ENCODE measurements at regions not wholly inside any gene's neighbourhood (a gene's known extent, or its start where the extent isn't known, plus 50 kb on each side); places are given as distances from the start of the nearest gene placed in this dataset.

DNA sequence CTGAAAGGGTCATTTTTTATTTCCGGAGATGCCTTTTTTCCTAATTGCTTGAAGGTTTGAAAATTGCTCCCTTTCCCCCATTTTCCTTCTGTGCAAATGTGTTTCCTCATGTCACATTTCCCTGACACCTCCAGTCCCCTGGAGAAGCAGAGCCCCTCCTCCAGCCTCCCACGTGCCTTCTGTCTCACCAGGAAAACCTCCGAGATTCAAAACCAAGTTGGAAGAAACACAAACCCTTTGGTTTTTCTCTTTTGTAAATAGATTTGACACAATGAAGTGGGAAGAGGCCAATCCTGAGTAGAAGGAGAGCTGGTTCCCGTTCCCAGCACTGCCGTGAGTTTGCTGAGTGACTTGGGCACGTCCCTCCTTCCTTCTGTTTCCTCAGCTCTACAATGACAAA, 125.4 kb upstream of the MYCN start:
- peak overlapping the region; percentile 3 for H3K27ac Mint-ChIP-seq (ENCODE audit: unreplicated experiment)
- H3K36me3 Mint-ChIP-seq (ENCODE audit: low read depth, unreplicated experiment), result no peaks in the 10 kb centered on the region
- Histone ChIP-seq H4K20me1 (ENCODE audit: insufficient read depth, low read length) (no peaks in the 10 kb centered on the region), H3K4me1 (ENCODE audit: insufficient read depth, low read length) (no peaks in the 10 kb centered on the region), H3K79me2 (ENCODE audit: insufficient read depth, low read length) (no peaks in the 10 kb centered on the region), H2AFZ (ENCODE audit: low read depth, low read length) (no peak overlapping the region), H3K27me3 (ENCODE audit: insufficient read depth, low read length) (no peaks in the 10 kb centered on the region), H3K36me3 (ENCODE audit: insufficient read depth, low read length) (no peaks in the 10 kb centered on the region), H3K4me2 (ENCODE audit: low read length) (no peak overlapping the region), H3K9me3 (ENCODE audit: insufficient read depth, low read depth, low read length) (no peaks in the 10 kb centered on the region), H3K9ac (ENCODE audit: low read length) (no peak overlapping the region), H3K27ac (ENCODE audit: low read depth, low read length) (no peak overlapping the region), H3K4me3 (ENCODE audit: insufficient read depth, low read depth, low read length) (no peak overlapping the region)
- DNase-seq (ENCODE audit: low read depth), result no peak
- H3K27me3 Mint-ChIP-seq (ENCODE audit: low read depth, unreplicated experiment), result peaks cover 17% of the 10 kb centered on the region
- no peak for FAIRE-seq
- peaks cover 23% of the 10 kb centered on the region for H3K4me1 Mint-ChIP-seq (ENCODE audit: low read depth, unreplicated experiment)
- no peak for TF ChIP-seq EZH2 (IDR thresholded peaks at IDR 0.05; ENCODE audit: insufficient read depth, low read length)
- H3K4me3 Mint-ChIP-seq (ENCODE audit: unreplicated experiment), result no peak overlapping the region
- H3K9me3 Mint-ChIP-seq (ENCODE audit: unreplicated experiment), result peaks cover 3% of the 10 kb centered on the region

DNA sequence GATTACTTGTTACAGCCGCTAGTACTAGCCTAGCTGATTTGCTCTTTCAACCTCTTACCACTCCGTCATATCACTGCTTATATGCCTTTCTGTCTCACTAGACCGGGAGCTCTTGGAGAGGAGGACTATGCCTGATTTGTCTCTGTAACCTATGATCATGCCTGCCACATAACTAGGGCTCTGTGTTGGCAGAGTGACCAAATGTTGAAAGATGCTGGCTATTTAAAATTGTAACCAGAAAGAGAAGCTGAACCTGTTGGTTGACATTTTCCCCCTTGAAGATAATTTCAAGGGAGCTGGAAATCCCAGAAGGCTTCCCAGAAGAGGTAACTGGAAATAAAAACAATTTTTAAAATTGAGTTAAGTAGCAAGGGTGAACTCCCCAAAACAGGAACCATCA, 124.1 kb upstream of the MYCN start:
- Mint-ChIP-seq H3K36me3 (ENCODE audit: low read depth, unreplicated experiment) (no peaks in the 10 kb centered on the region), H3K9me3 (ENCODE audit: unreplicated experiment) (peaks cover 3% of the 10 kb centered on the region), H3K4me1 (ENCODE audit: low read depth, unreplicated experiment) (peaks cover 18% of the 10 kb centered on the region), H3K4me3 (ENCODE audit: unreplicated experiment) (no peak overlapping the region), H3K27ac (ENCODE audit: unreplicated experiment) (no peak overlapping the region), H3K27me3 (ENCODE audit: low read depth, unreplicated experiment) (peaks cover 17% of the 10 kb centered on the region)
- Histone ChIP-seq H3K9ac (ENCODE audit: low read length) (no peak overlapping the region), H3K4me3 (ENCODE audit: insufficient read depth, low read depth, low read length) (no peak overlapping the region), H3K9me3 (ENCODE audit: insufficient read depth, low read depth, low read length) (no peaks in the 10 kb centered on the region), H3K79me2 (ENCODE audit: insufficient read depth, low read length) (no peaks in the 10 kb centered on the region), H4K20me1 (ENCODE audit: insufficient read depth, low read length) (no peaks in the 10 kb centered on the region), H3K4me1 (ENCODE audit: insufficient read depth, low read length) (no peaks in the 10 kb centered on the region), H3K4me2 (ENCODE audit: low read length) (no peak overlapping the region), H3K27me3 (ENCODE audit: insufficient read depth, low read length) (no peaks in the 10 kb centered on the region), H3K36me3 (ENCODE audit: insufficient read depth, low read length) (no peaks in the 10 kb centered on the region), H3K27ac (ENCODE audit: low read depth, low read length) (no peak overlapping the region), H2AFZ (ENCODE audit: low read depth, low read length) (no peak overlapping the region)
- TF ChIP-seq EZH2 (IDR thresholded peaks at IDR 0.05; ENCODE audit: insufficient read depth, low read length), result no peak
- TF ChIP-seq, protein P1, sequence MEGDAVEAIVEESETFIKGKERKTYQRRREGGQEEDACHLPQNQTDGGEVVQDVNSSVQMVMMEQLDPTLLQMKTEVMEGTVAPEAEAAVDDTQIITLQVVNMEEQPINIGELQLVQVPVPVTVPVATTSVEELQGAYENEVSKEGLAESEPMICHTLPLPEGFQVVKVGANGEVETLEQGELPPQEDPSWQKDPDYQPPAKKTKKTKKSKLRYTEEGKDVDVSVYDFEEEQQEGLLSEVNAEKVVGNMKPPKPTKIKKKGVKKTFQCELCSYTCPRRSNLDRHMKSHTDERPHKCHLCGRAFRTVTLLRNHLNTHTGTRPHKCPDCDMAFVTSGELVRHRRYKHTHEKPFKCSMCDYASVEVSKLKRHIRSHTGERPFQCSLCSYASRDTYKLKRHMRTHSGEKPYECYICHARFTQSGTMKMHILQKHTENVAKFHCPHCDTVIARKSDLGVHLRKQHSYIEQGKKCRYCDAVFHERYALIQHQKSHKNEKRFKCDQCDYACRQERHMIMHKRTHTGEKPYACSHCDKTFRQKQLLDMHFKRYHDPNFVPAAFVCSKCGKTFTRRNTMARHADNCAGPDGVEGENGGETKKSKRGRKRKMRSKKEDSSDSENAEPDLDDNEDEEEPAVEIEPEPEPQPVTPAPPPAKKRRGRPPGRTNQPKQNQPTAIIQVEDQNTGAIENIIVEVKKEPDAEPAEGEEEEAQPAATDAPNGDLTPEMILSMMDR (IDR thresholded peaks at IDR 0.05; ENCODE audit: insufficient read depth, low read depth, low read length), result no peak
- FAIRE-seq (no peak), DNase-seq (ENCODE audit: low read depth) (no peak)

DNA sequence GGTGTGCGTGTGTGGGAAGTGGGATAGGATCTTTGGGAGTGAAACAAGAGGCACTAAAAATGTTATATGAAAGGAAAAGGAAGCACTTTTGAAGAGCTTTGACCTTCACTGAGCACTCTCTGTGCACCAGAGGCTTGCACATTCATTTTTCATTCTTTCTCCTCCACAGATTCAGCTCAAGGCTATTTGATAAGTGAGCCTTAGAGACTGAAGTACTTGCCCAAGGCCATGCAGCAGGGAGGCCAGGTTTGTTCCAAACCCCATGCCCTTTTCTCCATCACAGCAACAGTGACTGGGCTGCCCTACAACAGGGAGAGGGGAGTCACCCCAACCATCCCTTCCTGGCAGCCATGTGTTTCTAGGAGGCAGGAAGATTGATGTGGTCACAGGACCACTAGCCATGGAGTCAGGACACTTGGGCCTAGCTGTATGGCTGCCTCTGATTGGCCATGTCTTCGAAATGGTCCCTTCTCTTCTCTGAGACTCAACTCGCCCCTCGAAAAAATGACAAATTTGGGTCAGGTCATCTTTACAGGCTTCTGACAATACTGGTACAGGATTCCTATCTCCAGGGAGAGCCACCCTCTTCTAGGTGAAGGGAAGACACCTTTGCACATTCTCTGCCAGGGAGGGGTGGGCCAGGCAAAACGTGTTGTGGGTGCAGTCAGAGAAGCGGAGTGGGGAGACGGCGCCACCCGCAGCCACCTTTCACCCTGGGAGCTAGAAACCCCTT, 123.5 kb upstream of the MYCN start:
- no peaks in the 10 kb centered on the region for H3K27me3 ChIP-seq (ENCODE audit: insufficient read depth, low read length)
- no peak overlapping the region for H3K4me3 ChIP-seq (ENCODE audit: insufficient read depth, low read depth, low read length)
- FAIRE-seq, result no peak
- Mint-ChIP-seq H3K9me3 (ENCODE audit: unreplicated experiment) (peaks cover 3% of the 10 kb centered on the region), H3K36me3 (ENCODE audit: low read depth, unreplicated experiment) (no peaks in the 10 kb centered on the region), H3K27ac (ENCODE audit: unreplicated experiment) (no peak overlapping the region), H3K4me1 (ENCODE audit: low read depth, unreplicated experiment) (peaks cover 12% of the 10 kb centered on the region), H3K27me3 (ENCODE audit: low read depth, unreplicated experiment) (peaks cover 17% of the 10 kb centered on the region), H3K4me3 (ENCODE audit: unreplicated experiment) (no peak overlapping the region)
- H3K36me3 ChIP-seq (ENCODE audit: insufficient read depth, low read length), result no peaks in the 10 kb centered on the region
- H4K20me1 ChIP-seq (ENCODE audit: insufficient read depth, low read length), result no peaks in the 10 kb centered on the region
- no peaks in the 10 kb centered on the region for H3K9me3 ChIP-seq (ENCODE audit: insufficient read depth, low read depth, low read length)
- no peak overlapping the region for H3K9ac ChIP-seq (ENCODE audit: low read length)
- no peaks in the 10 kb centered on the region for H3K79me2 ChIP-seq (ENCODE audit: insufficient read depth, low read length)
- TF ChIP-seq, protein P1 (IDR thresholded peaks at IDR 0.05; ENCODE audit: insufficient read depth, low read depth, low read length), result no peak
- no peak for TF ChIP-seq EZH2 (IDR thresholded peaks at IDR 0.05; ENCODE audit: insufficient read depth, low read length)
- no peak overlapping the region for H3K4me2 ChIP-seq (ENCODE audit: low read length)
- no peak overlapping the region for H3K27ac ChIP-seq (ENCODE audit: low read depth, low read length)
- DNase-seq (ENCODE audit: low read depth), result no peak
- no peaks in the 10 kb centered on the region for H3K4me1 ChIP-seq (ENCODE audit: insufficient read depth, low read length)
- H2AFZ ChIP-seq (ENCODE audit: low read depth, low read length), result no peak overlapping the region

Measured in astrocyte (in vitro differentiated cells and primary cell).